Skin epidermis (tissue), 12 donors: ENCODE measurements at regions not wholly inside any gene's neighbourhood (a gene's known extent, or its start where the extent isn't known, plus 50 kb on each side); places are given as distances from the start of the nearest gene placed in this dataset.

ENCODE experiments used
- H3K27ac ChIP-seq, 21 experiments: fragments of 200-600 bp; sonication (generic) in 11 of 21; one replicate each; pipeline ENCODE4 v1.5.0; 2020; ENCODE audit warnings: mild to moderate bottlenecking in 3 of 21, inconsistent platforms in 2 of 21, moderate library complexity in 2 of 21
- H3K4me3 ChIP-seq, 7 experiments: fragments of 200-600 bp; sonication (generic) in 2 of 7; one replicate each; pipeline ENCODE4 v1.5.0; 2020; ENCODE audit warnings: inconsistent platforms in 2 of 7, mild to moderate bottlenecking in 2 of 7, moderate library complexity in 1 of 7

- Histone ChIP-seq H3K4me3 (no peak overlapping the region), H3K27ac (no peak overlapping the region)
These were observed 224.8 kb downstream of the LMO4 start for GRCh38 chr1:87553511-87553910.

- Histone ChIP-seq H3K27ac (no peak overlapping the region), H3K4me3 (no peak overlapping the region)
These were observed 226.7 kb downstream of the LMO4 start for GRCh38 chr1:87555366-87555765.

GRCh38 chr1:87556326-87556725, 227.6 kb downstream of the LMO4 start:
- Histone ChIP-seq H3K4me3 (no peak overlapping the region), H3K27ac (no peak overlapping the region)

- H3K4me3 ChIP-seq = no peak overlapping the region
- H3K27ac ChIP-seq = no peak overlapping the region
These were observed 230.2 kb downstream of the LMO4 start for GRCh38 chr1:87558921-87559320.

- Histone ChIP-seq H3K27ac (no peak overlapping the region), H3K4me3 (no peak overlapping the region)
These were observed 231.5 kb downstream of the LMO4 start for GRCh38 chr1:87560137-87560536.

GRCh38 chr1:87560601-87561360, 232.1 kb downstream of the LMO4 start:
- Histone ChIP-seq H3K27ac (no peak overlapping the region), H3K4me3 (no peak overlapping the region)

- H3K4me3 ChIP-seq = no peak overlapping the region
- no peak overlapping the region for H3K27ac ChIP-seq
These were observed 234.5 kb downstream of the LMO4 start for GRCh38 chr1:87563211-87563610.

GRCh38 chr1:87565861-87566260, 237.2 kb downstream of the LMO4 start:
- no peak overlapping the region for H3K4me3 ChIP-seq
- H3K27ac ChIP-seq = no peak overlapping the region

- no peak overlapping the region for H3K27ac ChIP-seq
- H3K4me3 ChIP-seq = no peak overlapping the region
These were observed 239.3 kb downstream of the LMO4 start for GRCh38 chr1:87568005-87568404.

- no peak overlapping the region for H3K4me3 ChIP-seq
- no peak overlapping the region for H3K27ac ChIP-seq
These were observed 240.2 kb downstream of the LMO4 start for GRCh38 chr1:87568911-87569310.

- H3K4me3 ChIP-seq = no peak overlapping the region
- no peak overlapping the region for H3K27ac ChIP-seq
These were observed 243.3 kb downstream of the LMO4 start for GRCh38 chr1:87572008-87572407.

GRCh38 chr1:87572891-87573290, 244.2 kb downstream of the LMO4 start:
- Histone ChIP-seq H3K27ac (no peak overlapping the region), H3K4me3 (no peak overlapping the region)

- Histone ChIP-seq H3K27ac (no peak overlapping the region), H3K4me3 (no peak overlapping the region)
These were observed 246.8 kb downstream of the LMO4 start for GRCh38 chr1:87575528-87575927.

- Histone ChIP-seq H3K27ac (no peak overlapping the region), H3K4me3 (no peak overlapping the region)
These were observed 249.8 kb downstream of the LMO4 start for GRCh38 chr1:87578464-87578863.

GRCh38 chr1:87583459-87583858, 254.8 kb downstream of the LMO4 start:
- no peak overlapping the region for H3K4me3 ChIP-seq
- no peak overlapping the region for H3K27ac ChIP-seq

GRCh38 chr1:87584586-87584985, 255.9 kb downstream of the LMO4 start:
- Histone ChIP-seq H3K4me3 (no peak overlapping the region), H3K27ac (no peak overlapping the region)

GRCh38 chr1:87586501-87586900, 257.8 kb downstream of the LMO4 start:
- Histone ChIP-seq H3K27ac (no peak overlapping the region), H3K4me3 (no peak overlapping the region)

- Histone ChIP-seq H3K4me3 (no peak overlapping the region), H3K27ac (peak overlapping the region in 2 of 21 experiments; percentile 2 to 16)
These were observed 259.8 kb downstream of the LMO4 start for GRCh38 chr1:87588495-87588894.

GRCh38 chr1:87591492-87591891, 262.8 kb downstream of the LMO4 start:
- no peak overlapping the region for H3K4me3 ChIP-seq
- peak overlapping the region in 1 of 21 experiments; percentile 24 for H3K27ac ChIP-seq

GRCh38 chr1:87592156-87592555, 263.5 kb downstream of the LMO4 start:
- no peak overlapping the region for H3K4me3 ChIP-seq
- peak overlapping the region in 1 of 21 experiments; percentile 38 for H3K27ac ChIP-seq

- H3K27ac ChIP-seq = peak overlapping the region in 3 of 21 experiments; percentile 1 to 26 (median 2)
- no peak overlapping the region for H3K4me3 ChIP-seq
These were observed 266.2 kb downstream of the LMO4 start for GRCh38 chr1:87594736-87595383.
